Dedifferentiated amniotic fluid mesenchymal stem cell (primary cell): ENCODE measurements at regions not wholly inside any gene's neighbourhood (a gene's known extent, or its start where the extent isn't known, plus 50 kb on each side); places are given as distances from the start of the nearest gene placed in this dataset.
"Not testable (repeated sequence)": the region's sequence is repeated elsewhere in the genome, so short reads cannot be mapped to it uniquely, and the experiment has no call there.

Experiments
- DNase-seq: peaks from one replicate; pipeline ENCODE4 v3.0.0-alpha.2; 2016; ENCODE audit errors: extremely low spot score

- no peak for DNase-seq
Observed at GRCh38 chr5:82754759-82755158, 322.4 kb downstream of the TMEM167A start.

- no peak for DNase-seq
Observed at GRCh38 chr5:82754036-82754746, 323.0 kb downstream of the TMEM167A start.

DNA sequence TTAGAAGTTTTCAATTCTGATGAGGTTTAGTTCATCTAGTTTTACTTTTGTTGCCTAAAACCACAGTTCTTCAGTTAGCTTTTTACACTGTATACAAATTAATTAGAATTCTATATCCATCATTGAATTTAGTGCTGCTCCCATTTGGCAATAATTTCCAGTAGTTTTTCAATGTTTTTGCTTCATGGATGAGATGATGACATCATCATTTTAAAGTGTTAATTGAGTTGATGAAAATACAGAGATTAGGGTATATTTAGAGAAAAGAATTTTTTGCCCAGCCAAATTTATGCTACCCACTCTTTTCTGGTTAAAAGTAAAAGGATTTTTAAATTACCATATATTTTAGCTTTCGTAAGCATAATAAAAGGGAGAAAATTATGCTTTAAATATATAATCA is 323.8 kb downstream of the TMEM167A start:
- no peak for DNase-seq

DNA sequence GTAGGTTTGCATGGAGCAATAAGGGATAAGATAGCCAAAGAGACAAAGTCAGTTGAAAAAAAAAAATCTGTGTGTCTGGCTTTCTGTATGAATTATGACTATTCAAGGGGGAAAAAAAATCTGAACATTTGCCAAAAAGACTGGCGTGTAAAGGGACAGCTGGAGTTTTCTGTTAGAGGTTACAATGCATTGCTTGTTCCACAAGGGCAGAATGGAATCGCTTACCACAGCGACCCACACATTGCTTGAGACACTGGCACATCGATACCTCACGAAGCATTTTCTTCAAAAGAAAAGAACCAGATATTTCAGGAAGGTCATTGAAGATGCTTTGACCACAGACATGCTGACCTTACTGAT is 327.8 kb downstream of the TMEM167A start:
- DNase-seq, result no peak

- no peak for DNase-seq
Observed at GRCh38 chr5:82748688-82749460, 328.3 kb downstream of the TMEM167A start.

DNA sequence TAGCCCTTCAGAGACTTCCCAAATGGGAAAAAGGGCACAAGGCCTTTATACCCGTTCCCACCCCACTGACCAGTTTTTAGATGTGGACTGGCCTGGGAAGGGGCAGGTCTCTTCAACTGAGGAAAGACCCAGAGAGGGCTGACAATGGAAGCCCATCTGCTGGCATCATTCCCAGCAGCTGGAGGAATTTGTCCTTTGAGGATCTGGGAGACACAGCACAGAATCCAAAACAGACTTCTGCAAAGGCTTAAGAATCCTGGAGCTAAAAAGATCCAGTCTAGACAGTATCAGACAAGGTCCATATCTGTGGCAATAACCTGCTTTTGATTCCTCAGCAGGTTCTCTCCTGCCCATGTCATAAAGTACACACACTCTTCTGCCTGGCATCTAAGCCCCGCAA is 329.2 kb downstream of the TMEM167A start:
- DNase-seq, result no peak

DNA sequence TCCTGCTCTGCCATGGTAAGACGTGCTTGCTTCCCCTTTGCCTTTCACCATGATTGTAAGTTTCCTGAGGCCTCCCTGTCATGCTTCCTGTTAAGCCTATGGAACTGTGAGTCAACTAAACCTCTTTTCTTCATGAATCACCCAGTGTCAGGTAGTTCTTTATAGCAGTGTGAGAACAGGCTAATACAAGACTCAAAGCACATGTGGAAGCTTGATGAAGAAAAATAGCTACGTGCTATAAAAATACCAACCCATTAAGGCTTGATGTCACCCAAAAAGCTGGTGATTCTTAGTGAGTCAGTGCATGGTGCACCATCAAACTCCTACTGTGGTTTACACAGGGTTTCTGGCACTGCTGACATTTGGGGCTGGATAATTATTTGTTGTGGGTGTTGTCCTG is 332.2 kb downstream of the TMEM167A start:
- DNase-seq, result no peak

- no peak for DNase-seq
Observed at GRCh38 chr5:82738681-82739269, 338.4 kb downstream of the TMEM167A start.

GRCh38 chr5:82735160-82735789 is 341.9 kb downstream of the TMEM167A start:
- DNase-seq, result no peak

GRCh38 chr5:82734347-82734746 is 342.8 kb downstream of the TMEM167A start:
- DNase-seq, result no peak

DNA sequence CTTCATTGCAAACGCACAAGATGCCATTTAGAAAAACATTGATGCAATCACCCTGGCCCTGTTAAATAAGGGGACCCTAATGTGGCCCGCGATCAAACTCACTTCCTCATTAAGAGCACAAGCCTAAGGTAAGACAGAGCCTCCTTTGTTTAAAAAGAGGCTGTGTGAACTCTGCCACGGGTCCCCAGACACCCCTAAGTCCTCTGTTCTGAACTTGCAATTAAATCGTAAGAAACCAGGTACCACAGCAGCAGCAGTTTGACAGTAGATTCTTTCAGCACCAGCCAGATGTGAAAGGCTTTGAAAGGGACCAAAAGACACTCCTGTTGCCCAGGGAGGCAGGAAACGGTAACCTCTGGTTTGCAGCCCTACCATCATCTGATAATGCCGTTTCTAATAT is 346.3 kb downstream of the TMEM167A start:
- DNase-seq, result no peak

GRCh38 chr5:82728926-82729702 is 348.1 kb downstream of the TMEM167A start:
- DNase-seq, result no peak

- no peak for DNase-seq
Observed at GRCh38 chr5:82723168-82723567, 354.0 kb downstream of the TMEM167A start.

DNA sequence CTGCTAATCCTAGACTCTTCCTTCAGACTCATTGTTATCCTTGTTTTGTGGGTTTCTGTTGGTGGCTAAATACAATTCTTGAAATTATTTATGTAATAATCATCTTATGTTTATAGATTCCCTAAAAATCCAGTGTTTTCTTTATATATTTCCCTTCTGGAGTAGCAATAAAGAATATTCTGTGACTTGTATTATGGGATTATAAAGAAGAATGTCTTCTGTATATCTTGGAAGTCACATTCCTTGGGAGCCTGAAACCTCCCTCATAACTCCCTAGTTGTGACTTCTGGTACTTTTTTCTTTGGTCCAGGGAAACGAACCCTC is 356.1 kb downstream of the TMEM167A start:
- no peak for DNase-seq

DNA sequence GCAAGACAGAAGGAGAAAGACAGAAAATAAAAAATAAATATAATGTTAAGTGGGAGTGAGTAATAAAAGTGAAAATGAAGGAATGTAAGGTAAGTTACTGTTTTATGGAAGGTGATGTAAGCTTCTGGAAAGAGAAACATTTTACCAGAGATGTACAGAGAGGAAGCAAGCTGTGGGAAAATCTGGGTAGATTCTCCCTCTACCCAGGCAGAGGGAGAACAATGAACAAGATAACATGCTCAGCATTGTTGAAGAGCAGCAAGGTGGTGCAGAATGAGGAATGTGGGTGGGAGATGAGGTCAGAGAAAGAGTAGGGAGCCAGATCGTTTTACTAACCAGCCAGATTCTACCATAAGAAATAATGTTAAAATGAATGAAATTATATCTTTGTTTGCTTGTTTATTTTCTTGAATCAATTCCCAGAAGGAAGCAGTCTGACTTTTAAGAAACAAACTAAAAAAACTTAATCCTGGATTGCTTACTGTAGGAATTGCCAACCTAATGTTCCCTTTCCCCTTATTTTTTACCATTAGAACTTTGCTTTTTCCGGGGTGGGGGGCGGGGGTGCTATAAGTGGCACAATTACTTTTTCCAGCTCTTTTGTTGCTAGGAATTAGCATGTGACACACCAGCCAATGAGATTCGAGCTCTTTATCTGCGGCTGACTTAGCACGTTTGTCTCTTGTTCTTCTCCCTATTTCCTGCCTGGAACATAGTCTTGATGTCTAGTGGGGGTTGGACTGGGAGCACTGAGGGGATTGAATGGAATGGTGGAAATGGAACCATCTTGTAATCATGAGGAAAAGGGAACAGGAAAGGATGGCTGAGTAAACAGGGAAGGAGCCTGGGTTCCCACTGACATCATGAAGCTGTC is 356.7 kb downstream of the TMEM167A start:
- no peak for DNase-seq

DNA sequence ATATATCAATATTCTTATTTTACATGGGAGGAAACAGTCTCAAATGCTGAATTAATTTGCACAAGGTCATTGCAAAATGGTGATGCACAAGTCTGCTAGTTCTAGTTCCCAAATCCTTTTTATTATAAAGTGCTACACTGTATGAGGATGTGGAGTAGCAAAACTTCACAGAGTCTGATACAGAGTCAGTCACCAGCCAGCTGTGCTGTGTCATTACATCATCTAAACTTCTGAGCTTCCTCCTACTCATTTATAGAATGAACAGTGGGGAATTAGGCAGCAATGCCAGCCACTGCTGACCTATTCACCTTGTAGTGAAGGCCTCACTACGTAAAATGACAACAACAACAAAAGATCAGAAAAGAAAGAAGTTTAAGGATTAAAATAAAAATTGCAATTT is 357.8 kb downstream of the TMEM167A start:
- DNase-seq, result peak; percentile 29

GRCh38 chr5:82717738-82718137 is 359.5 kb downstream of the TMEM167A start:
- no peak for DNase-seq

DNA sequence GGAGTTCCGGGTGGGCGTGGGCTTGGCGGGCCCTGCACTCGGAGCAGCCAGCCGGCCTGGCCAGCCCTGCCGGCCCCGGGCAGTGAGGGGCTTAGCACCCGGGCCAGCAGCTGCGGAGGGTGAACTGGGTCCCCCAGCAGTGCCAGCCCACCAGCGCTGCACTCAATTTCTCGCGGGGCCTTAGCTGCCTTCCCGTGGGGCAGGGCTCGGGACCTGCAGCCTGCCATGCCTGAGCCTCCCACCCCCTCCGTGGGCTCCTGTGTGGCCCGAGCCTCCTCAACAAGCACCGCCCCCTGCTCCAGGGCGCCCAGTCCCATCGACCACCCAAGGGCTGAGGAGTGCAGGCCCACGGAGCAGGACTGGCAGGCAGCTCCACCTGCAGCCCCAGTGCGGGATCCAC is 362.5 kb downstream of the TMEM167A start:
- DNase-seq, result not testable (repeated sequence)

- DNase-seq, result no peak
Observed at GRCh38 chr5:82713811-82714210, 363.4 kb downstream of the TMEM167A start.

DNA sequence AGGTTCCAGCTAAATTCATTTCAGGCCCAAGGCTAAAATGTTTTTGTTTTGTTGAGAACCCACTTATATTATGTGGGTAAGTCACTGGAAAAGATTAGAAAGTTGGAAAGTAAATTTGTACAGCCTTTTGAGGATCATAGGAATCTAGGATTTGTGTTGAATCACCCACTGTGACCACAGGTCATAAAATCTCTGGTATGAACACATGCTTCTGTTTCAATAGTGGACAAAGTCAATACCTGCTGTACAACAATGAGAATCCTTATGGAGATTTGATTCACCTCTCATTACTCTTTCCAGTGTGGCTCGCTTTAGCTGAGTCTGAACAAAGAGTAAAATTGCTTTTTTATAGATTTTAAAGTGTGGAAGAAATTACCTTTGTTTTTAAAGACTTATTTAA is 369.5 kb downstream of the TMEM167A start:
- no peak for DNase-seq

DNA sequence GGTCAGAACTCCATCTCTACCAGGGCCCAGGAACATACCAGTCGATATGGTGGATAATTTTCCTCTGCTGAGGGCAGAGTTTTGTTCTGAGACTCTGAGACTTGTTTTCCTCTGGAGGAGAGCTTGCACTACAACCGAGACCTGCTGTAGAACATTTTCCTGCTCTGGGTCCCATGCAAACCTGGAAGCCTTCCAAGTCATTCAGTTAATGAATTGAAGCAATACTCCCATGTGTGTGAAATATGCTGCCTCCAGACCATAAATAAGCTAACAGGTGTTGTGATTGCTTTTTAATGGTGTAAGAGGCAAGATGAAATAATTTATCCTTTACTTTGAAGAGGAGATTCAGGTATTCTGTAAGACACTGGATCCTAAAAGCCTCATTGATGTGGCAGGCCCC is 372.8 kb downstream of the TMEM167A start:
- no peak for DNase-seq
